ENCODE measurements at regions not wholly inside any gene's neighbourhood (a gene's known extent, or its start where the extent isn't known, plus 50 kb on each side); places are given as distances from the start of the nearest gene placed in this dataset.

- TF ChIP-seq CTCF (IDR thresholded peaks at IDR 0.05) (no peak), POLR2A (IDR thresholded peaks at IDR 0.05) (no peak), POLR2AphosphoS5 (IDR thresholded peaks at IDR 0.05) (no peak)
Measured at GRCh38 chr20:59459586-59459985, 144.8 kb upstream of the PHACTR3 start.

All from transverse colon (tissue), 4 donors.